ENCODE measurements at regions not wholly inside any gene's neighbourhood (a gene's known extent, or its start where the extent isn't known, plus 50 kb on each side); places are given as distances from the start of the nearest gene placed in this dataset.

- no peak for TF ChIP-seq TAF1 (IDR thresholded peaks at IDR 0.05; ENCODE audit: borderline replicate concordance, low read depth, low read length)
- no peak for TF ChIP-seq POLR2AphosphoS5 (IDR thresholded peaks at IDR 0.05; ENCODE audit: low read depth, low read length)
Observed at GRCh38 chr7:79531905-79532664, 78.6 kb upstream of the MAGI2 start.

Data from GM12892 (cell line).